ENCODE measurements at regions not wholly inside any gene's neighbourhood (a gene's known extent, or its start where the extent isn't known, plus 50 kb on each side); places are given as distances from the start of the nearest gene placed in this dataset.

- DNase-seq: no peak
Observed at GRCh38 chr16:86965331-86965730, 351.9 kb downstream of the C16orf95 start.

- no peak for DNase-seq
Observed at GRCh38 chr16:86965840-86966550, 351.2 kb downstream of the C16orf95 start.

- no peak for DNase-seq
Observed at GRCh38 chr16:86966777-86967176, 350.4 kb downstream of the C16orf95 start.

- DNase-seq: no peak
Observed at GRCh38 chr16:86968866-86969265, 348.3 kb downstream of the C16orf95 start.

- DNase-seq: no peak
Observed at GRCh38 chr16:86969716-86970115, 347.5 kb downstream of the C16orf95 start.

GRCh38 chr16:86970279-86970678 lies 346.9 kb downstream of the C16orf95 start:
- no peak for DNase-seq

- DNase-seq: no peak
Observed at GRCh38 chr16:86970726-86971125, 346.5 kb downstream of the C16orf95 start.

GRCh38 chr16:86971251-86971650 lies 345.9 kb downstream of the C16orf95 start:
- no peak for DNase-seq

- no peak for DNase-seq
Observed at GRCh38 chr16:86974120-86974519, 343.1 kb downstream of the C16orf95 start.

- no peak for DNase-seq
Observed at GRCh38 chr16:86975445-86975844, 341.7 kb downstream of the C16orf95 start.

- no peak for DNase-seq
Observed at GRCh38 chr16:86977076-86977676, 340.0 kb downstream of the C16orf95 start.

GRCh38 chr16:86978445-86979030 lies 338.7 kb downstream of the C16orf95 start:
- DNase-seq: no peak

GRCh38 chr16:86979061-86979460 lies 338.1 kb downstream of the C16orf95 start:
- DNase-seq: no peak

GRCh38 chr16:86979984-86980553 lies 337.1 kb downstream of the C16orf95 start:
- no peak for DNase-seq

GRCh38 chr16:86980644-86981043 lies 336.5 kb downstream of the C16orf95 start:
- DNase-seq: no peak

GRCh38 chr16:86982347-86982596 lies 334.9 kb downstream of the C16orf95 start:
- DNase-seq: no peak

- no peak for DNase-seq
Observed at GRCh38 chr16:86982912-86983311, 334.3 kb downstream of the C16orf95 start.

- DNase-seq: no peak
Observed at GRCh38 chr16:86983621-86984020, 333.6 kb downstream of the C16orf95 start.

- DNase-seq: no peak
Observed at GRCh38 chr16:86984343-86984742, 332.8 kb downstream of the C16orf95 start.

GRCh38 chr16:86984991-86985647 lies 332.1 kb downstream of the C16orf95 start:
- no peak for DNase-seq

GRCh38 chr16:86985648-86986015 lies 331.6 kb downstream of the C16orf95 start:
- DNase-seq: no peak

- no peak for DNase-seq
Observed at GRCh38 chr16:86986136-86986535, 331.1 kb downstream of the C16orf95 start.

- DNase-seq: no peak
Observed at GRCh38 chr16:86986809-86987487, 330.2 kb downstream of the C16orf95 start.

Measured in amniotic stem cell (primary cell).